Tibial nerve (tissue), 3 donors: ENCODE measurements at regions not wholly inside any gene's neighbourhood (a gene's known extent, or its start where the extent isn't known, plus 50 kb on each side); places are given as distances from the start of the nearest gene placed in this dataset.

Experiments used
- POLR2A ChIP-seq, 2 donors: fragments of 450-650 bp; IDR thresholded peaks; one replicate each; pipeline ENCODE4 v1.6.1; 2017; ENCODE audit warnings: antibody characterized with exemption in 2 of 2, mild to moderate bottlenecking in 2 of 2, moderate library complexity in 2 of 2
- TF ChIP-seq, protein P1 (sequence below), 5 experiments: fragments of 200-600 bp in 3 of 5; fragments of 450-650 bp in 2 of 5; sonication (generic) in 3 of 5; IDR thresholded peaks; one replicate each; pipeline ENCODE4 v1.5.1; 2016 to 2019; ENCODE audit warnings: antibody characterized with exemption in 5 of 5, mild to moderate bottlenecking in 3 of 5, moderate library complexity in 2 of 5

DNA sequence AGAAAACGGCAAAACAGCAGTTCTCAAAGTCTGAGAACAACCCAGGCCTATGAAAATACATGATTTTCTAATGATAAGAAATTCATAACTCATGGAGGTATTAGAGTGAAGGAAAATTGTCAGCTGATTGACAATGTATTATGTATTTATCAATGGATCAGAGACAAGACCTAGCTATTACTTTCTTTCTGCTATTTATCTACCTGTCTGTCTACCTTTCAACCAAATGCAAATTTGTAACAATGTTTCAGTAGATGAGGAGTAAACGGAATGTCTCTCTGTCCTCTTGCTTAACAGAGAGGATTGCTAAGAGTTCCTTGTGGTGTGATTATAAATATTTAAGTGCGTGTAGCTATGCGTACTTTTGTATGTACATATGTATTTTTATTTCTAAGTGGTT is 568.7 kb upstream of the RGS18 start:
- TF ChIP-seq, protein P1, sequence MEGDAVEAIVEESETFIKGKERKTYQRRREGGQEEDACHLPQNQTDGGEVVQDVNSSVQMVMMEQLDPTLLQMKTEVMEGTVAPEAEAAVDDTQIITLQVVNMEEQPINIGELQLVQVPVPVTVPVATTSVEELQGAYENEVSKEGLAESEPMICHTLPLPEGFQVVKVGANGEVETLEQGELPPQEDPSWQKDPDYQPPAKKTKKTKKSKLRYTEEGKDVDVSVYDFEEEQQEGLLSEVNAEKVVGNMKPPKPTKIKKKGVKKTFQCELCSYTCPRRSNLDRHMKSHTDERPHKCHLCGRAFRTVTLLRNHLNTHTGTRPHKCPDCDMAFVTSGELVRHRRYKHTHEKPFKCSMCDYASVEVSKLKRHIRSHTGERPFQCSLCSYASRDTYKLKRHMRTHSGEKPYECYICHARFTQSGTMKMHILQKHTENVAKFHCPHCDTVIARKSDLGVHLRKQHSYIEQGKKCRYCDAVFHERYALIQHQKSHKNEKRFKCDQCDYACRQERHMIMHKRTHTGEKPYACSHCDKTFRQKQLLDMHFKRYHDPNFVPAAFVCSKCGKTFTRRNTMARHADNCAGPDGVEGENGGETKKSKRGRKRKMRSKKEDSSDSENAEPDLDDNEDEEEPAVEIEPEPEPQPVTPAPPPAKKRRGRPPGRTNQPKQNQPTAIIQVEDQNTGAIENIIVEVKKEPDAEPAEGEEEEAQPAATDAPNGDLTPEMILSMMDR (IDR thresholded peaks at IDR 0.05), result no peak
- no peak for TF ChIP-seq POLR2A (IDR thresholded peaks at IDR 0.05)
